RWPE2 (cell line): ENCODE measurements at regions not wholly inside any gene's neighbourhood (a gene's known extent, or its start where the extent isn't known, plus 50 kb on each side); places are given as distances from the start of the nearest gene placed in this dataset.

Experiments
- ATAC-seq: fragments of 200-7000 bp; cut with Tn5 transposase; 3 replicates; pipeline ENCODE4 v1.9.1; 2021; ENCODE audit warnings: low read depth
- DNase-seq: peaks from one replicate; pipeline ENCODE4 v3.0.0-alpha.2; 2020; ENCODE audit warnings: low spot score
- H3K27ac ChIP-seq: fragments of 450-650 bp; 2 replicates; pipeline ENCODE4 v1.5.1; 2017; ENCODE audit warnings: mild to moderate bottlenecking; ENCODE audit not compliant: poor library complexity, severe bottlenecking
- H3K27me3 ChIP-seq: fragments of 250-450 bp; sonication (Bioruptor Pico); 2 replicates; pipeline ENCODE4 v1.5.1; 2021; ENCODE audit warnings: mild to moderate bottlenecking, moderate library complexity; ENCODE audit not compliant: insufficient read depth, poor library complexity, severe bottlenecking
- H3K36me3 ChIP-seq: fragments of 250-450 bp; sonication (Bioruptor Pico); 2 replicates; pipeline ENCODE4 v1.5.1; 2020; ENCODE audit warnings: low read depth, mild to moderate bottlenecking, moderate library complexity
- H3K4me1 ChIP-seq: fragments of 250-450 bp; sonication (Bioruptor Pico); 2 replicates; pipeline ENCODE4 v1.5.1; 2021; ENCODE audit warnings: mild to moderate bottlenecking, moderate library complexity; ENCODE audit not compliant: insufficient read depth, poor library complexity, severe bottlenecking
- H3K4me3 ChIP-seq: fragments of 250-450 bp; sonication (Bioruptor Pico); 2 replicates; pipeline ENCODE4 v1.5.1; 2021; ENCODE audit warnings: mild to moderate bottlenecking, moderate library complexity; ENCODE audit not compliant: severe bottlenecking
- H3K9me3 ChIP-seq: fragments of 250-450 bp; sonication (Bioruptor Pico); 2 replicates; pipeline ENCODE4 v1.5.1; 2021; ENCODE audit warnings: mild to moderate bottlenecking, moderate library complexity; ENCODE audit not compliant: severe bottlenecking
- CTCF ChIP-seq: fragments of 450-650 bp; IDR thresholded peaks from one replicate; pipeline ENCODE4 v1.5.1; 2017; ENCODE audit warnings: mild to moderate bottlenecking, moderate library complexity; ENCODE audit not compliant: poor library complexity, severe bottlenecking

- Histone ChIP-seq H3K27me3 (peaks cover 2% of the 10 kb centered on the region), H3K4me3 (no peak overlapping the region), H3K27ac (no peak overlapping the region), H3K36me3 (no peaks in the 10 kb centered on the region), H3K9me3 (no peaks in the 10 kb centered on the region), H3K4me1 (no peaks in the 10 kb centered on the region)
- no peak for TF ChIP-seq CTCF
- no peak for ATAC-seq
- no peak for DNase-seq
Measured at GRCh38 chr6:93786474-93787330, 367.3 kb upstream of the EPHA7 start.

GRCh38 chr6:93785694-93786030 is 366.3 kb upstream of the EPHA7 start:
- TF ChIP-seq CTCF, result no peak
- no peaks in the 10 kb centered on the region for H3K4me1 ChIP-seq

GRCh38 chr6:93784794-93785693 is 365.7 kb upstream of the EPHA7 start:
- H3K27ac ChIP-seq, result no peak overlapping the region

More at GRCh38 chr6:93785694-93786030, 366.3 kb upstream of the EPHA7 start:
- DNase-seq, result no peak
- H3K27me3 ChIP-seq, result no peaks in the 10 kb centered on the region
- H3K9me3 ChIP-seq, result no peaks in the 10 kb centered on the region
- ATAC-seq, result no peak
- no peaks in the 10 kb centered on the region for H3K36me3 ChIP-seq
- H3K4me3 ChIP-seq, result no peak overlapping the region
- no peak overlapping the region for H3K27ac ChIP-seq

GRCh38 chr6:93779086-93779841 is 359.9 kb upstream of the EPHA7 start:
- no peak for ATAC-seq
- Histone ChIP-seq H3K27me3 (no peaks in the 10 kb centered on the region), H3K9me3 (no peaks in the 10 kb centered on the region), H3K36me3 (no peaks in the 10 kb centered on the region), H3K27ac (no peak overlapping the region), H3K4me1 (no peaks in the 10 kb centered on the region), H3K4me3 (no peak overlapping the region)
- TF ChIP-seq CTCF, result no peak
- DNase-seq, result no peak

More at GRCh38 chr6:93784794-93785693, 365.7 kb upstream of the EPHA7 start:
- no peaks in the 10 kb centered on the region for H3K9me3 ChIP-seq
- no peaks in the 10 kb centered on the region for H3K27me3 ChIP-seq
- H3K4me3 ChIP-seq, result no peak overlapping the region
- ATAC-seq, result peak; percentile 42; the same call in 2 of the 3 replicates
- TF ChIP-seq CTCF, result no peak
- H3K4me1 ChIP-seq, result no peaks in the 10 kb centered on the region
- DNase-seq, result no peak
- H3K36me3 ChIP-seq, result no peaks in the 10 kb centered on the region
